SK-N-MC (cell line): ENCODE measurements at regions not wholly inside any gene's neighbourhood (a gene's known extent, or its start where the extent isn't known, plus 50 kb on each side); places are given as distances from the start of the nearest gene placed in this dataset.

Experiments
- EZH2 ChIP-seq: fragments of 200-600 bp; sonication (generic); IDR thresholded peaks from one replicate; pipeline ENCODE4 v1.6.1; 2017; ENCODE audit warnings: antibody characterized with exemption
- FOXP2 ChIP-seq: optimal IDR thresholded peaks from 2 replicates; pipeline ENCODE3; 2011; ENCODE audit warnings: mild to moderate bottlenecking, moderate library complexity; ENCODE audit not compliant: insufficient read depth; ENCODE audit errors: extremely low read length, control extremely low read depth
- POLR2AphosphoS5 ChIP-seq: IDR thresholded peaks from 2 replicates; pipeline ENCODE4 v1.6.1; 2012; ENCODE audit warnings: mild to moderate bottlenecking, low read depth, low read length, borderline replicate concordance

GRCh38 chr11:70543611-70544010, 145.3 kb downstream of the CTTN start:
- TF ChIP-seq POLR2AphosphoS5 (no peak), EZH2 (no peak), FOXP2 (no peak)
